Mesendoderm (in vitro differentiated cells): ENCODE measurements at regions not wholly inside any gene's neighbourhood (a gene's known extent, or its start where the extent isn't known, plus 50 kb on each side); places are given as distances from the start of the nearest gene placed in this dataset.

Experiments used
- DNase-seq: peaks from one replicate; pipeline ENCODE4 v3.0.0; 2013
- H2AK5ac ChIP-seq: 2 replicates; pipeline ENCODE4 v1.6.1; 2013; ENCODE audit warnings: low read length, inconsistent platforms
- H2BK120ac ChIP-seq: 2 replicates; pipeline ENCODE4 v1.6.1; 2013; ENCODE audit warnings: low read depth, mild to moderate bottlenecking, low read length, moderate library complexity, mixed read lengths
- H2BK15ac ChIP-seq: replicated peaks from 2 replicates; pipeline ENCODE4 v1.6.1; 2013; ENCODE audit warnings: low read depth, mild to moderate bottlenecking, moderate library complexity
- H2BK5ac ChIP-seq: 2 replicates; pipeline ENCODE4 v1.6.1; 2013; ENCODE audit warnings: low read length, inconsistent platforms
- H3K18ac ChIP-seq: 2 replicates; pipeline ENCODE4 v1.6.1; 2013; ENCODE audit warnings: mild to moderate bottlenecking, low read length, mixed read lengths
- H3K23ac ChIP-seq: one replicate; pipeline ENCODE4 v1.6.1; 2013; ENCODE audit warnings: low read length
- H3K27ac ChIP-seq: 2 replicates; pipeline ENCODE4 v1.5.1; 2013; ENCODE audit warnings: low read depth, mild to moderate bottlenecking, inconsistent platforms, low read length, moderate library complexity
- H3K27me3 ChIP-seq: 2 replicates; pipeline ENCODE4 v1.6.1; 2013; ENCODE audit warnings: low read length, control low read depth, mild to moderate bottlenecking, inconsistent platforms; ENCODE audit not compliant: insufficient read depth, poor library complexity
- H3K36me3 ChIP-seq: 2 replicates; pipeline ENCODE4 v1.6.1; 2013; ENCODE audit warnings: low read length, inconsistent platforms; ENCODE audit not compliant: control insufficient read depth, insufficient read depth
- H3K4ac ChIP-seq: one replicate; pipeline ENCODE4 v1.6.1; 2013; ENCODE audit warnings: low read depth, mild to moderate bottlenecking, low read length, moderate library complexity
- H3K4me1 ChIP-seq: 2 replicates; pipeline ENCODE4 v1.6.1; 2013; ENCODE audit warnings: low read depth, low read length, inconsistent platforms; ENCODE audit not compliant: control insufficient read depth
- H3K4me2 ChIP-seq: 2 replicates; pipeline ENCODE4 v1.6.1; 2013; ENCODE audit warnings: low read length
- H3K4me3 ChIP-seq: 2 replicates; pipeline ENCODE4 v1.5.1; 2013; ENCODE audit warnings: mild to moderate bottlenecking, low read length
- H3K56ac ChIP-seq: one replicate; pipeline ENCODE4 v1.6.1; 2013; ENCODE audit warnings: low read length
- H3K79me1 ChIP-seq: 2 replicates; pipeline ENCODE4 v1.6.1; 2013; ENCODE audit warnings: low read length, inconsistent platforms
- H3K79me2 ChIP-seq: 2 replicates; pipeline ENCODE4 v1.6.1; 2013; ENCODE audit warnings: mild to moderate bottlenecking, low read length; ENCODE audit not compliant: control insufficient read depth, insufficient read depth
- H3K9ac ChIP-seq: 2 replicates; pipeline ENCODE4 v1.6.1; 2013; ENCODE audit warnings: low read length, inconsistent platforms
- H4K5ac ChIP-seq: one replicate; pipeline ENCODE4 v1.6.1; 2013; ENCODE audit warnings: low read length
- H4K8ac ChIP-seq: one replicate; pipeline ENCODE4 v1.6.1; 2013; ENCODE audit warnings: low read depth, mild to moderate bottlenecking, control low read depth, low read length, moderate library complexity
- WGBS: extraction: QIAGEN DNeasy Blood & Tissue Kit; methylation state at CpG from one replicate; pipeline ENCODE4 v1.1.7; 2013; ENCODE audit warnings: low lambda C conversion rate, missing lambda C conversion rate; ENCODE audit not compliant: insufficient coverage; ENCODE audit errors: extremely low coverage; 5-methylcytosine and 5-hydroxymethylcytosine counted together

DNA sequence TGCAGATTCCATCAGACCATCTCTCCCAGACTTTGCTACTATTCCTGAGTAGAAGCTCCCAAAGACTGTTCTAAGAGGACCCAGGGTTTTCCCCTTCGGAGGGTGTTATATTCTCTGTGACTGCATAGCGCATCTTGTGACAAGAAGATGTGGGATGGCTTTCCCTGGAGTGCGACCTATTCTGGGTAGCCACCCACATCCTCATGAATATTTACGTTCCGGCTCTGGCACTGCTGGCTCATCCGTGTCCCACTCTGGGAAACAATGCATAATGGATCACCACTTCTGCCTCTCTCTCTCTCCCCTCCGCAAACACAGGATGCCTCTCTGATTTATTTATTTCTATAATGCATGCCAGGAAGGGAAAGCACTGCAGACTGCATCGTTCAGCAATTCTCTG is 166.1 kb downstream of the PYDC2 start:
- Histone ChIP-seq H3K79me1 (no peaks in the 10 kb centered on the region), H3K36me3 (no peaks in the 10 kb centered on the region), H3K27ac (no peak overlapping the region), H2BK120ac (no peak overlapping the region), H3K4ac (no peak overlapping the region), H2AK5ac (no peak overlapping the region), H3K18ac (no peak overlapping the region), H2BK15ac (no peak overlapping the region), H3K23ac (no peak overlapping the region), H3K79me2 (no peaks in the 10 kb centered on the region), H3K9ac (no peak overlapping the region), H4K8ac (no peak overlapping the region), H3K4me2 (no peak overlapping the region), H3K56ac (no peak overlapping the region), H4K5ac (no peak overlapping the region), H2BK5ac (no peak overlapping the region), H3K4me1 (no peaks in the 10 kb centered on the region), H3K4me3 (no peak overlapping the region), H3K27me3 (no peaks in the 10 kb centered on the region)
- DNase-seq, result no peak
- WGBS, result no CpG with 5 or more reads among the region's 8 CpGs

DNA sequence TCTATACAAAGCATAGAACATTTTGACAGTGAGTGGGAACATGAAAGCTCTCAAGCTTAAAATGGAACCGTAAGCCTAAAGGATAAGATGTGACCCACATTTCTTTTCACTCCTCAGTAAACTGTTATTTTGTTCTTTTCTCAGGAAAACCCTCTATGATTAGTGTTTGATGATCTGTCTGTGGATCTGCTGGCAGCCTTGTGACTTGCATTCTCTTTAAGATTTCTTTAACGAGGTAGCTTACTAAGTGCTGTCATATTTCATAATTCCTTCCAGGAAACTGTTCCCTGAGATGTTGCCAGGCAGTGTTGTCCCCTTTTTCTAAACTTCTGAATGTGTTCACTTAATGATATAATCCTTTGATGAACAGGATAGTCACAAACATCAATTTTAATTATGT is 167.6 kb downstream of the PYDC2 start:
- H3K79me2 ChIP-seq, result no peaks in the 10 kb centered on the region
- H3K4me1 ChIP-seq, result no peaks in the 10 kb centered on the region
- no peaks in the 10 kb centered on the region for H3K79me1 ChIP-seq
- no peak overlapping the region for H3K56ac ChIP-seq
- no peaks in the 10 kb centered on the region for H3K36me3 ChIP-seq
- H3K27ac ChIP-seq, result no peak overlapping the region
- H3K23ac ChIP-seq, result no peak overlapping the region
- no peak overlapping the region for H3K18ac ChIP-seq
- WGBS, result no CpG with 5 or more reads among the region's 2 CpGs
- no peak overlapping the region for H3K4ac ChIP-seq
- H4K8ac ChIP-seq, result no peak overlapping the region
- no peak overlapping the region for H3K4me2 ChIP-seq
- H2BK120ac ChIP-seq, result no peak overlapping the region
- no peak overlapping the region for H2AK5ac ChIP-seq
- no peak overlapping the region for H2BK5ac ChIP-seq
- no peaks in the 10 kb centered on the region for H3K27me3 ChIP-seq
- no peak overlapping the region for H2BK15ac ChIP-seq
- no peak for DNase-seq
- H3K4me3 ChIP-seq, result no peak overlapping the region
- no peak overlapping the region for H3K9ac ChIP-seq
- no peak overlapping the region for H4K5ac ChIP-seq

DNA sequence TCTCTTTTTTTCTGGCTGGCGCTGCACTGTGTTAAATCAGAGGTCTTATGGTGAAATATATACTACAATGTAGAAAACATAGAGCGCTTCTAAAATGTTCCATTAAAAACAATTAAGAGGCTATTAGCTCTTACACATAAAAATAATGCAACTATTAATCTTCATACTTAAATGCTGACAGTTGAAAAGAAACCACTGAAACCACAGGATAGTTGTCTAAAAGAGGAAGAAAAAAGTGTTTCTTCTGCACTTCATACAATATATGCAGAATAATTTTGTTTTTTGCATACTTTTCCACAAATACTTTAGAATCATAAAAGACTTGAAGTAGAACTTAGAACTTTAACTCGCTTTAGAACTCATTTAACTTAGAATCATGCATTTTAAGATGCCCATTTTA is 170.5 kb downstream of the PYDC2 start:
- no peaks in the 10 kb centered on the region for H3K4me1 ChIP-seq
- no peak overlapping the region for H2AK5ac ChIP-seq
- no CpG with 5 or more reads among the region's 3 CpGs for WGBS
- H3K27me3 ChIP-seq, result no peaks in the 10 kb centered on the region
- no peak overlapping the region for H3K4me2 ChIP-seq
- no peak overlapping the region for H3K4ac ChIP-seq
- H2BK5ac ChIP-seq, result no peak overlapping the region
- no peak overlapping the region for H3K4me3 ChIP-seq
- no peak overlapping the region for H3K56ac ChIP-seq
- H4K5ac ChIP-seq, result no peak overlapping the region
- no peak overlapping the region for H3K9ac ChIP-seq
- H3K18ac ChIP-seq, result no peak overlapping the region
- no peak overlapping the region for H4K8ac ChIP-seq
- H3K27ac ChIP-seq, result no peak overlapping the region
- no peaks in the 10 kb centered on the region for H3K79me1 ChIP-seq
- no peak overlapping the region for H2BK15ac ChIP-seq
- H3K36me3 ChIP-seq, result no peaks in the 10 kb centered on the region
- no peak overlapping the region for H2BK120ac ChIP-seq
- no peaks in the 10 kb centered on the region for H3K79me2 ChIP-seq
- no peak for DNase-seq
- no peak overlapping the region for H3K23ac ChIP-seq

DNA sequence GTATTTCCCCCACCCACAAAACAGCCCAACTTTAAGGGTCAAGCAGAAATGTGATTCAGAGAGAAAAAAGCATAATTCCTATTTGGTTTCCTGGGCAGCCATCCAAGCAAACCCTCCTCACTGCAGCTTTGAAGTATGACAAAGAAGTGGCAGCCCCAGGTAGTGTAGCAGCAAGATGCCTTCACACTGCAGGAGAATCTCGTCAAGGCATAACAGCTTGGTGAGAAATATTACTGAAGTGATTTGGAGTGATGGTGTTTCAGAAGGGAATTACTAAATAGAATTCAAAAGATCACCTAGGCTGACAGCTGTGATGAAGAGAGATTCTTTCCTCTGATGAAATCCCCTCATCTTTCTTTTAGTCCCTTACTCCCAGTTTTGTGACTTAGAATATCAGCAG is 173.9 kb downstream of the PYDC2 start:
- H4K8ac ChIP-seq, result no peak overlapping the region
- H3K4me1 ChIP-seq, result no peaks in the 10 kb centered on the region
- H4K5ac ChIP-seq, result no peak overlapping the region
- no peak overlapping the region for H3K4ac ChIP-seq
- H3K9ac ChIP-seq, result no peak overlapping the region
- no peaks in the 10 kb centered on the region for H3K79me2 ChIP-seq
- DNase-seq, result no peak
- no peak overlapping the region for H3K23ac ChIP-seq
- H2AK5ac ChIP-seq, result no peak overlapping the region
- no peaks in the 10 kb centered on the region for H3K36me3 ChIP-seq
- H2BK5ac ChIP-seq, result no peak overlapping the region
- no peak overlapping the region for H2BK120ac ChIP-seq
- no peak overlapping the region for H2BK15ac ChIP-seq
- H3K18ac ChIP-seq, result no peak overlapping the region
- no peaks in the 10 kb centered on the region for H3K79me1 ChIP-seq
- no peaks in the 10 kb centered on the region for H3K27me3 ChIP-seq
- no peak overlapping the region for H3K4me2 ChIP-seq
- no peak overlapping the region for H3K56ac ChIP-seq
- no peak overlapping the region for H3K4me3 ChIP-seq
- WGBS, result no CpG with 5 or more reads among the region's 1 CpG
- no peak overlapping the region for H3K27ac ChIP-seq

DNA sequence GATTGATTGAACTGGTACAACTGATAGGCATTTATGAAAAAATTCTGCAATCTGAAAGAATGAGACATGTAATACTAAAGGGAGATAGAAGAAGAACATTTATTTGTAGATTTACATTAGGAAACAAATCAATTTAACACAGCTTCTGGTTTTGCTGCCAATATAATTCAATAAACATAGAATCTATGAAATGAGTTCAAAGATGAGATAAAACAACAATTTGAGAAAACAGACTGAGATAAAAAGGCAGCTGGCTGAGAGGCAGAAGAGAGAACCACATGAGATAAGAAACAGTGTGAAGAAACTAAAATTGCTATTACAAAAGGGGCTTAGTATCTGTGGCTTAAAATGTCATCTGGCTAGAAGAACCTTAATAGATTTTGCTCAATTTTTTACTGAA is 176.6 kb downstream of the PYDC2 start:
- H3K4me2 ChIP-seq, result no peak overlapping the region
- H3K56ac ChIP-seq, result no peak overlapping the region
- H2BK120ac ChIP-seq, result no peak overlapping the region
- no peak overlapping the region for H3K27ac ChIP-seq
- peak; percentile 9 for DNase-seq
- H3K79me2 ChIP-seq, result no peaks in the 10 kb centered on the region
- H2BK15ac ChIP-seq, result no peak overlapping the region
- no peaks in the 10 kb centered on the region for H3K79me1 ChIP-seq
- H3K4me3 ChIP-seq, result no peak overlapping the region
- H3K23ac ChIP-seq, result no peak overlapping the region
- no peak overlapping the region for H2BK5ac ChIP-seq
- no peak overlapping the region for H3K4ac ChIP-seq
- H3K9ac ChIP-seq, result no peak overlapping the region
- H4K5ac ChIP-seq, result no peak overlapping the region
- H3K18ac ChIP-seq, result no peak overlapping the region
- H3K4me1 ChIP-seq, result no peaks in the 10 kb centered on the region
- no peaks in the 10 kb centered on the region for H3K36me3 ChIP-seq
- H3K27me3 ChIP-seq, result no peaks in the 10 kb centered on the region
- H4K8ac ChIP-seq, result no peak overlapping the region
- no peak overlapping the region for H2AK5ac ChIP-seq

DNA sequence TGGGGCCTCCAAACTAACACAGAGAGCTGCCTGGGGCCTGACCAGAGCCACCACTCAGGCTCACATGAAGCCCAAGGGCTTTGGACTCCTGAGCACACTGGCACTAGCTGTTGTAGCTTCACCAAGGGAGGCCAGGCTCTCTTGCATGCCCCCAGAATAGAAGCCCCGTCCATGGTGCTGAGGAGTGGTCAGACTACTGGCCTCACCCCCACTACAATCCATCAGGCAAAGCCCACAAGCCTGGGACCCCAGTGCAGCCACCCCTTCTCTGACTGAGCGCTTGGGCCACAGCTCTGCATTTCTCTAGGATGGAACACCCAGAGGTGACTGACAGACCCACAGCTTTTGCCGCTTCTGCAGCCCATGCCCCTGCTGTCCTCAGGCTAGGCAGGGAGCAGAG is 180.8 kb downstream of the PYDC2 start:
- H3K27ac ChIP-seq, result no peak overlapping the region
- H2BK5ac ChIP-seq, result no peak overlapping the region
- H3K79me2 ChIP-seq, result no peaks in the 10 kb centered on the region
- no peak overlapping the region for H2AK5ac ChIP-seq
- DNase-seq, result no peak
- H3K9ac ChIP-seq, result no peak overlapping the region
- H3K4ac ChIP-seq, result no peak overlapping the region
- WGBS, result no CpG with 5 or more reads among the region's 3 CpGs
- H3K18ac ChIP-seq, result no peak overlapping the region
- H2BK120ac ChIP-seq, result no peak overlapping the region
- H3K56ac ChIP-seq, result no peak overlapping the region
- no peak overlapping the region for H3K4me2 ChIP-seq
- no peaks in the 10 kb centered on the region for H3K27me3 ChIP-seq
- no peak overlapping the region for H4K8ac ChIP-seq
- no peak overlapping the region for H4K5ac ChIP-seq
- no peak overlapping the region for H3K4me3 ChIP-seq
- no peak overlapping the region for H3K23ac ChIP-seq
- H3K4me1 ChIP-seq, result no peaks in the 10 kb centered on the region
- no peaks in the 10 kb centered on the region for H3K36me3 ChIP-seq
- H2BK15ac ChIP-seq, result no peak overlapping the region
- H3K79me1 ChIP-seq, result no peaks in the 10 kb centered on the region
